ENCODE measurements at regions not wholly inside any gene's neighbourhood (a gene's known extent, or its start where the extent isn't known, plus 50 kb on each side); places are given as distances from the start of the nearest gene placed in this dataset.

DNA sequence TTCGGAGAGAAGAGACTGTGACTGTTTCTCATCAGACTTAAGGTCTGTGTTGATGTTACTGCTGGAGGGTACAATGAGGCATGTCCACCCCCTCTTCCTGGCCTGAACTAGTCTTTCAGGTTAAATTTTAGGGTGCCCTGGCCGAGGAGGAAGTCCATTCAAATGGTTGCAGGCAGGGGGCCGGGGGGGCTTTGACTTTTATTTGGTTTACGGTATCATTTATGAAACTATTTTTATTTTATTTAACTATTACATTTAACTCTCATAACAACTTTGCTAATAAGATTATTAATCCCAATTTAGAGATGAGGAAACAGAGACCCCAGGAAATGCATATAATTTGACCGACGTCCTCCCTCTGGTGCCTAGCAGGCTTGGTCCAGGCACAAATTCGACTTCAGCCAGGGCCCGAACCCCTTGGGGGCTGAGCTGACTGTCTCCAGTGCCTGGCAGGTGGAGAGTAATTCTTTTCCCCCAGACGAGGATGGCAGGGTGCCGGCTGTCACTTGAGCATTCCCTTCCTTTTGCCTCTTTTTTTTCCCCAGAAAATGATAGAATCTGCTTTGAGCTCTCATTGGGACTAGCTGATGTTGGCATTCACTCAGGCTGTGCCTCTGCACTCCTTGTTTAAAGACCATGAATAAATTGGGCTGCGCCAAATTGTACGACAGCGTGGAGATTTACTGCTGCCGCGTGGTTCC is 255.3 kb upstream of the SALL3 start:
- no peak for DNase-seq (ENCODE audit: low read depth in 2 of 2)

DNA sequence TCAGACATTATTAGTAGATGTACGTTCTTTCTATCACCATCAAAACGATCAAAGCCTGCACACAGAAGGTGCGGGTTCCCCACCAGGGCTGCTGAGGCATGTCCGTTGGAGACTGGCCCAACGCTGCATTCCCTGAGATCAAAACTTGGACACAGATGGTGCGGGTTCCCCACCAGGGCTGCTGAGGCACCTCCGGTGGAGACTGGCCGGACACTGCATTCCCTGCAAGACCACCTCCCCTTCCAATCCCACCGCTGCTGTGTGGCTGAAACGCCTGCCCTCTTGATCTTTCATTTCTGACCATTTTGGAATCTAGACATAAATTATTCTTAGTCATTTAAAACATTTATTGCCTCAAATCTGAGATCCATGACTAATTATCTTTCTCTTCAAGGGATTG is 254.2 kb upstream of the SALL3 start:
- DNase-seq (ENCODE audit: low read depth in 2 of 2) = no peak

DNA sequence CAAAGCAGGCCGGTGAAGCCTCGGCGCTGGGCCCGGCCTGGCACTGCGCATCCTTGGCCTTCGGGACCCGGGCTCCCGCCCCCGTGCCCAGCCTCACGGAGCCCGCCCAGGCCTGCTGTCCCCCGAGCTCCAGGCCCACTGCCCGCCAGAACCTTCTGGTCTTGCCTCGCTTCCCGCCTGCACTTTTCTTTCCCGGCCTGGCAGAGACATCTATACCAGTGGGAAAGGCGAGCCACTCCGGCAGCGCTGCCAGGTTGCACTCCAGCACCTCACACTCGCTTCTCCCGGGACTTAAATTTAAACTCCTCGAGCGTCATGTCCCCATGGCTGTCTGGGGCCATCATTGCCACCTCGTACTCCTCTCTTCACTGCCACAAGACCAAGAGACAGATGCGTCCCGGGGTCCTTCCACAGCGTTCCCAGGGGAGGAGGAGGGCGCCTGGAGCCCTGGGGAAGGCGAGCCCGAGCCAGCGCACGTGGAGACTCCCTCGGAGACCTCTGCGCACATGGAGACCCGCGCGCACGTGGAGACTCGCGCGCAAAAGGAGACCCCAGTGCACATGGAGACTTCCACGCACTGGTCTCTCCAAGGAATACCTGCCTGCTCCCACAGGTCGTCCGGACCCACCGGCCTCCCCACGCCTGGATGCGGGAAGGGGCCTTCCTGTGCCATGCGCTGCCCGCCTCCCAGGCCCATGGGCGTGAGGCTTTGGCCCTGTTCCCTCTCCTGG is 253.1 kb upstream of the SALL3 start:
- no peak for DNase-seq (ENCODE audit: low read depth in 2 of 2)

DNA sequence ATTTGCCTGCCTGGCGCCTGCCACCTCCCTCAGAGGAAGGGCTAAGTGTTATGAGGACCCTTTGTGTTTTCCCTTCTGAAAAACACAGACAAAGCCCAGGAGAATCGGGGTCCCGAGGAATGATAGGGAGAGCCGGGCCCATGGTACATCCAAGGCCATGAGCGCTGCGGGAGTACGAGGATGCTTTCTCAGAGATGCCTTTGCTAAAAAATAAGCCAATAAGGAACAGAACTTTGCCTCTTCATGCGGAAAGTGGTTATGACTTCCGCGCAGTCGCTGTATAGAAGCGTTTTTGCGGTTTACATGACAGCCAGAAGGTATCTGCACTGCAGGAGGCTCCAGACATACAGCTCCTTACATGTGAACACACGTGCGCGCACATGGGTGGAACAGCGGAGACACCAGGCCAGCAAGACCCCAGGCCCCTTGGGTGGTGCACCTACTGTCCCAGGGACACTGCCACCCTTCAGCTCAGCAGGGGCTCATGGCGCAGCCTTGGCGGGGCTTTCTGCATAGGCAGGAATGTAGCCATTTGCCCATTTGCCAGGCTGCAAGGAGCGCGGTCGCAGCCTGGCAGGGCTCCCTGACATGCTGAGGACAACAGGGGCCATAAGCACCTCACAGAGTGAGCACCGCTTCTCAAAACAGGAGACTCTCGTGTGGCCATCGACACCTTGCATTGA is 252.4 kb upstream of the SALL3 start:
- no peak for DNase-seq (ENCODE audit: low read depth in 2 of 2)

DNA sequence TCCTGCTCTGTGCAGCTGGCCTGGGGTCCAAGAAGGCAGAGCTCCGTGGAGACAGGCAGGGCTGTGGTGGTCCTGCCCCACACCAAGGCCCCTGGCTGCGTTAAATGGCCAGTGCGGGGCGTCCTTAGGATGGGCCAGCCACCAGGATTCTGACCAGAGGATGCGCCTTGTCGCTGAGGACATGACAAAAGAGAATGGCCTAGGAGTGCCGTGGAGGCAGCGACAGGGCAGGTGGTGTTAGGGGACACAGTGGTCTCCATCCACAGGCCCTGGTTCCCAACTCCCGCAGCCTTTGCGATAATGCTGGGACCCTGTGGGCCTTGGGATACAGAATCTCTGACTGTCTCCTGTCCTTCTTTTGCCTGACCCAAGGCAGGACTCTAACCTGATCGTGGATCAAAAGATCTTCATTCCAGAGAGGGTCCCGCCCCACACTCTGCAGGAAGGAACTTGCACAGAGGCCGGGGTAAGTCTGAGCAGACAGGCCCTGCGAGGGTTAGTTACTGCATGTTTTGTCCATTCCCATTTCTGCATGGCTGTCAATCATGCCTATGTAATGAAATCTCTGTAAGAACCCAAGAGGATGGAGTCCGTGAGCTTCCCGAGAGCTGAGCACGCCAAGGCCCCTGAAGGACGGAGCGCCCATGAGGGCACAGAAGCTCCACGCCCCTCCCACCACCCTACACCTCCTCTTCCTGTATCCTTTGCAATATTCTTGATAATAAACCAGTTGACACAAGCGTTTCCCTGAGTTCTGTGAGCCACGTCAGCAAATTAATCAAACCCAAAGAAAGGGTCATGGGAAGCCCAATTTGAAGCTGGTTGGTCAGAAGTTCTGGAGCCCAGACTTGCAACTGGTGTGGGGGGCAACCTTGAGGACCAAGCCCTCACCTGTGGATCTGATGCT is 251.5 kb upstream of the SALL3 start:
- DNase-seq (ENCODE audit: low read depth in 2 of 2) = no peak

DNA sequence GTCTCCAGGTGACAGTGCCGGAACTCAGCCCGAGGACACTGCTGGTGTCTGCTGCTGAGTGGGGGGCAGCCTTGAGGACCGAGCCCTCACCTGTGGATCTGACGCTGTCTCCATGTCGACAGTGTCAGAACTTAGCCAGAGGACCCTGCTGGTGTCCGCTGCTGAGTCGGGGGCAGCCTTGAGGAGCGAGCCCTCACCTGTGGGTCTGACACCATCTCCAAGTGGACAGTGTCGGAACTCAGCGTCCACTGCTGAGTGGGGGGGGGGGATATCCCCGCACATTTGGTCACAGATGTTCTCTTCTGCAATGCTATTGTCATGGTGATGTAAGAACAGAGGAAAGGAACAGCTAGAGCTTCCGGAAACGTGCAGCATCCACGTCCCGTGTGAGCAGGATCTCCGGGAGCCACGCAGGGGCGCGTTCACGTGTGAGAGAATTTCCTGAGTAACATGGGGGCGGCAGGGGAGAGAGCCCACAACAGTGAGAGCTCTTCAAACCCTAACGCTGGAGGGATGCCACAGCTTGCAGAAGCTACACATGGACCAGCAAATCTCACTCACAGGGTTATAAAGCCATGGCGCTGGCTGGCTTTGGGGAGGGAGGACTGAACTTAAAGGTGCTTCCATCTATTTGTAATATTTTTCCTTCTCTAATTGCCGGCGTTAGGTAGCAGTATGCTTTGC is 250.7 kb upstream of the SALL3 start:
- no peak for DNase-seq (ENCODE audit: low read depth in 2 of 2)

DNA sequence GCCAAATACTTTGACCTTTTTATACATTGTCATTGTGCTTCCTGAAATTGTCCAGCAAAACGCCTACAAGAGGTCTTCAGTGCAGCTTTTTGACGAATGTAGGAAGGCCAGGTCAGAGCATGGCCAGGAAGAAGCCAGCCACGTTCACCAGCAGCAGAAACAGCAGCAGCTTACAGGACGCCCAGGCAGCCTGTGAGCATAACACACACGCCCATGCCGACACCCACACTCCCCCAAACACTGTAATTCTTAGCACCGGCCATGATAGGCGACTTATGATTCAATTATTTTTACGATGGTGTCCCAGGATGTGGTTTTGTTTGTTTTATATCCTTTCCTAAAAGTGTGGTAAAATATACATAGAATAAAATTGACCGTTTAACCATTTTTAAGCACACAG is 249.1 kb upstream of the SALL3 start:
- DNase-seq (ENCODE audit: low read depth in 2 of 2) = no peak

DNA sequence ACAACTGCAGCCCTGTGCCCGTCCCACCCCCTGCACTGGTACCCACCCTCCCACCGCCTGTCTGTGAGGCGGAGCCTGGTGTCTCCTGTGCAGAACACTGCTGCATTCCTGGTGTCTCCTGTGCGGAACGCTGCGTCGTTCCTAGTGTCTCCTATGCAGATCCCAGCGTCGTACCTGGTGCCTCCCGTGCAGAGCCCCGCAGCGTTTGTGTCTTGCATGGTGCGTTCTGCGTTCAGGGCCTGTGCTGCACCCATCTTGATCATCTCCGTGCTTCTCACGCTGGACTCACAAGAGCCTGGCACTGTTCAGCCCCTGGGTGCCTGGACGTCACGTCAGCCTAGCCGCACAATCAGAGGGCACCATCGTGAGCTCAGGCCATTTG is 248.6 kb upstream of the SALL3 start:
- DNase-seq (ENCODE audit: low read depth in 2 of 2) = no peak

DNA sequence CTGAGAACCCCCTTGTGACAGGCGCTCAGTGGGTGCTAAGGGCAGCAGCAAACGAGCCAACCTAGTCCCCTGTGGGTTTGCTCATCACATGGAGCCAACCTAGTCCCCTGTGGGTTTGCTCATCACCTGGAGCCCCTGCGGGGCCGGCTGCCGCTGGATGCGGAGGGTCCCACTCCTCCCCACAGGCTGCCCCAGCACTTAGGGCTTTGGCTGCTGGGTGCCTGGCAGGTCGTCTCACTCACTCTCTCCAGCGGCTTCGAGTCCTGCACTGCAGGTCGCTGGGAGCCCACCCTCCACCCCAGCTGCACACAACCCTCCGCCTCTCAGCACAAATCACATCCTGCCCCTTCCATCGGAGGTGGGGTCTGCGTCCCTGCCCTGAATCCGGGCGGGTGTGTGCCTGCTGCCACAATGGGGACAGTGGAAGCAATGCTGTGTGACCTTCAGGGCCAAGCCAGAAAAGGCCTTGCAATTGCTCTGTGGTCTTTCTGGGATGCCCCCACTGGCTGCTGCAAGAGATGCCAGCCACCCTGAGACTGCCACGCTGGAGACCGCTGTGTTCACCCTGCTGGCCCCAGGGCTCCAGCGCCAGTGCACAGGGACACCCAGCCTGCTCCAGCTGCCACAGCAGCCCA is 248.1 kb upstream of the SALL3 start:
- no peak for DNase-seq (ENCODE audit: low read depth in 2 of 2)

DNA sequence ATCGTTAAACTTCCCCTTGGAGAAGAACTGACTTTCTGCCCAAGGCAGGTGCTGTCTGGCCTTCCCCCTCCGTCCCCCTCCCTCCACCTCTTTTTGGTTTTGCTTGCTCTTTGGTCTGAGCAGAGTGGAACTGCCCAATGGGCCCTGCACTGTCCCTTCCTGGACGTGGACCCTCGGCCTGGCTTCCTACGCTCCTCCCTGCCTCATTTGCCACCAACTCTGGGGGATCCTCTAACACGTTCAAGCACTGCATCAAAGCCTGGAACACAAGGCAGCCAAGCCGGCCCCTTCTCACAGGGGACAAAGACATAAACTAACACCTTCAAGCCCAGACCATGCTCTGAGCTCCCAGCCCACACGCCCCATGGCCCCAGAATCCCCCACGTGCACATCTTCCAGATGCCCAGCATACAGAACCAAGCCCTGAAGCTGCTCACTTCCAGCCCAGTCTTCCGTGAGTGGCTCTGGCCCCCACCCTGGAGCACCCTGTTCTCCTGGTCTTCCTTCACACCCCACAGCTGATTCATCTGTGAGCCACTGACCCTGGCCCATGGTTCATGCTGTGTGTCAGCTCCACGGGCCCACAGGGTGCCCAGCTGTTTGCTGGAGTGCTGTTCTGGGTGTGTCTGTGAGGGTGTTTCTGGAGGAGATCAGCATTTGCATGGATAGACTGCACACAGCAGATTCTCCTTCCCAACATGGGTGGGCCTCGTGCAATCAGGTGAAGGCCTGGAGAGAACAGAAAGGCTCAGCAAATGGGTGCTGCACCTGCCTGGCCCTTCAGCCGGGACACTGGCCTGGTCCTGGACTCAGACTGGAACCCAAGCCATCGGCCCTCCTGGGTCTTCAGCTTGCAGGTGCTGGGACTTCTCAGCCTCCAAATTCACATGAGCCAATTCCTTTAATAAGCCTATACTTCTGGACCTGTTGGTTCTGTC is 247.1 kb upstream of the SALL3 start:
- no peak for DNase-seq (ENCODE audit: low read depth in 2 of 2)

DNA sequence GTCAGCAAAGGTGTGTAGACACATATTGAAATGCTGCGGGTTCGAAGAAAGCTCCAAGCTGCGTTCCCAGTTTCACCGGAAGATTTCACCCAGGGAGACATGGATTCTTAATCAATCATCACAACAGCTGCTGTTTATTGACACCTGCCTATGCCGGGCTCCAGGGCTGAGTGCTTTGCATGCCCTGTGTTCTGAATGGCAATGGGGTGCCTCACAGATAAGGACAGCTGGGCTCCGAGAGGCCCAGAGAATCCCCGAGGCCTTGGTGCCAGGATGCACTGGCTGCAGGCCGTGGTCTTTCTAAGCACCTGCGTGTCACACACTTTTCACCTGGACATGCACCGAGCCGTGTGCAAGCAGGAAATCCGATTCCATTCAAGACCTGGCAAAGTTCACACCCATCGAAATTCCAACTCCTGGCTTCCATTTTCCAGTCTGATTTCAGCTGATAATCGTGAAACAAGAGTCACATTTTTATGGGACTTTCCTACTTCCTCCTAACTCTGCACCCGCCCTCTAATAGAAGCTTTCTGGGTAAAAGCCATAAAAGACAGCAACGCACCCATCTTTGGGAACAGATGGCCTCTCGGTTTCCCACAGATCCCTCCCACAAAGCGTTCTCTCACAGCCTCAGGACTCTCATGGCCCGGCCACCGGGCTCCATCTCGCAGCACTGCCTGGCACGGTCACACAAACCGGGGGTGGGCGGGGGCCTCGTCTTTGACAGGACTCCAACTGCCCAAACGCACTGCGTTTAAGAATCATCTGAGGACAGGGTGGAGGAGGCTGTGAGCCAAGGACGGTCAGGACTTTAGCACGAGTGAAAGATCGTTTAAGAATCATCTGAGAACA is 245.6 kb upstream of the SALL3 start:
- DNase-seq (ENCODE audit: low read depth in 2 of 2) = no peak

DNA sequence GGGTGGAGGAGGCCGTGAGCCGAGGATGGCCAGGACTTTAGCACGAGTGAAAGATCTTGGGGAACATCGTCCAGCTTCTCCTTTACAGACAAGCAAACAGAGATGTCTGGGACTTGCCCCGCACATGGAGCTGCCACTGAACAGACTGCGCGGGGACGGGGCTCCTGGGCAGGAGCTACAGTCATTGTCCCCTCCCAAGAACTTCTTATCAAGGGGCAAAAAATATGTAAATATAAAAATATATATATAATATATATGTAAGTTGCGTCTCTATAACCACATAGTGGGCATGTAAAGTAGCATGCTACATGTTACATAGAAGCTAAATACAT is 245.0 kb upstream of the SALL3 start:
- DNase-seq (ENCODE audit: low read depth in 2 of 2) = no peak

DNA sequence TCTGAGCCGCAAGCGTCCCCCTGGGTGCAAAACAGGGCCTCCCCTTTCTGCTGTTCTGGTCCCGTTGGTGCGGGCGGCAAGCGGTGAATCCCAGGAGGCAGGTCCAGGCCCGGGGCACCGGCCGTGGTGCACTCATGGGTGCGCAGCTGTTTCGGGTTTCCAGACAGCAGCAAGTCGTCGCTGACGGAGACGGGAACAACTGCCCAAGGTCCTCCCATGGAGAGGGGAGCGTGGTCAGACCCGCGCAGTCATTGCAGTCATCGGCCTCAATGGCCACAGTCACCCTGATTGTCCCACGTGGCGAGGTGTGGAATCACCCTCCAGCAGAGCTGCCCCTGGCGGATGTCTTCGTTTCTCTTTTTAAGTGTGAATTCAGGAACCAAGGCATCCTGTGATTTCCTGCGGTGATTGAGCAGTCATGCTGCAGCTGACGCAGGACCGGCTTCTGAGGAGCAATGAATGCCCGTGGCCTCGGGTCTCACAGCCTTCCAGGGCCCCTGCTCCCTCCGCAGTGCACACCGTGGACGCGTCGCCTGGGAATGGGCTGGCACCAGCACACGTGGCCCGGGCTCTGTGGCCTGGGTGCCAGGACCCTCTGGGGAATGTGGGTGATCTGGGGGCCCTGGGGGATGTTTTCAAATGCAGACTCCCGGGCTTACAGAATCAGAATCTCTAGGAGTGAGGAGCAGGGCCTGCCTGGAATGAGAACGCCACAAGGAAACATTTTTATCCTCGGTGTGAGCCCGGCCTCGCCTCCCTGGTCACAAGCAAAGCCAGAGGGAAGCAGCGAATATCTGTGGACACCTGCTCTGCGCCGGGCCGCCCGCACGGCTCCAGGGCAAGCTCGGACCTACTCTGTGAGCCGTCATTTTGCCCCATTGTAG is 244.2 kb upstream of the SALL3 start:
- DNase-seq (ENCODE audit: low read depth in 2 of 2) = no peak

DNA sequence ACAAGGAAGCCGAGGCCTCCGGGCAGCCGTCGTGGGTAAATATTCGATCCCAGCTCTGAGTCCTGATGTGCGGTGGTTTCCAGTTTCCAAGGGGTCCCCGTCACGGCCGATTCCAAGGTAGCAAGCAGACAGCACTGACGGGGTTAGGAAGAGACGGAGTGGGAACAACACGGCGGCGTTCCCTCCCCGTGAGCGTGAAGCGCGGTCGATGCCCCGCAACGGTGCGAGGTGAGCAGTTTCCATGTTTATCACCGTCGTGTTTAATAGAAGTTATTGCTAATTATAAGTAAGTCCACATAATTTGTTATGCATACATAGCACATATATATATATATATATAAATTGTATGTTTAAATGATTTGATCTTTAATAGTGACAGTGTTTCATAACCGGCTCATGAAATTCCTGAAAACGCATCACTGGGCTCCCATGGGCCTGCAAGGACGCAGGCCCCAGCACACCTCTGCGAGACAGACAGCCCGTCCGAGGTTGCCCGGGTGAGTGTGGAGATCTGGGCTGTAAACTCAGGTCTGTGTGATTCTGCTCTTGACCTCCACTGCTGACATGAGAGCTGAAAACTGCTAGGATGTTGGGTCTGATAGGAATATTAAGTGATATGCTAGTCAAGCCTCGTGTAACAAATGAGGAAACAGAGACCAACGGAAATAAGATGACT is 243.5 kb upstream of the SALL3 start:
- no peak for DNase-seq (ENCODE audit: low read depth in 2 of 2)

DNA sequence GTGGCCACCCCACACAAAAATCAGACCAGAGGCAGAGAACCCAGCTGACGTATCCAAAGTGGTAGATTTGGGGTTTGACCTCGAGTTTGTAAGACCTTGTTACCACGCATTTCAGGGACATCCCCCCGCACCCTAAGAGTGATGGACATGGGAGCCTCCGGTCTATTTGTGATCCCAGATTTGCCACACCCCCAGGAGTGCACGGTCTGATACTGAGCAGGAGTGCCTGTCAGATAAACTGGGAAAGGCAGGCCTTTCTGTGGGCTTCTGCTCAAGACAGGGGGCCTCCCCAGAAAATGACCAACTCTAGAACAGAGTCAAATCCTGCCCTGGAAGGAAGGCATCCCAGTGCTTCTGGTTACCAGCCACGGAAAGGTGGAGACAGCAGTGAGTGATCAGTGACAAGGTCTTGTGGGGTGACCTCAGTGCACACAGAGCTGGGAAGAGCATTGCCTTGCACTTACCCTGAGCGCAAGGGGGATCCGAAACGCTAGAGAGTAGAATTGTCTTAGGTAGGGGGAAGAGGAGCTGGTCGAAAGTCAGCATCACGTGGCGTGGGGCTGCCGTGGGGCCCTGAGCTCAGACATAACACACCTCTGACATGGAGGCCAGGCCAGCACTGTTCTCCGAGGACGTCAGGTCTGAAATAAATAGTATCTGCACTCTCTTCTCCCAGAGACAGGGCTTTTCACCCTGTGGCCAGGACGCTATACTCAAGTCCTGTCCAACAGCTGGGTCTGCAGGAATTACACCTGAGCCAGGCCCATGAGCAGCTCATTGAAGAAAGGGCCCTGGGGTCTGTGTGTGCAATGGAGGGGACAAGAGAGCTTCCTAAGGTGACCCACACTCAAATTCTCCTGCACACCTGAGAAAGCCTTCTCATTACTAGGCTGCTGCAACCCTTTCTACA is 242.4 kb upstream of the SALL3 start:
- DNase-seq (ENCODE audit: low read depth in 2 of 2) = no peak

DNA sequence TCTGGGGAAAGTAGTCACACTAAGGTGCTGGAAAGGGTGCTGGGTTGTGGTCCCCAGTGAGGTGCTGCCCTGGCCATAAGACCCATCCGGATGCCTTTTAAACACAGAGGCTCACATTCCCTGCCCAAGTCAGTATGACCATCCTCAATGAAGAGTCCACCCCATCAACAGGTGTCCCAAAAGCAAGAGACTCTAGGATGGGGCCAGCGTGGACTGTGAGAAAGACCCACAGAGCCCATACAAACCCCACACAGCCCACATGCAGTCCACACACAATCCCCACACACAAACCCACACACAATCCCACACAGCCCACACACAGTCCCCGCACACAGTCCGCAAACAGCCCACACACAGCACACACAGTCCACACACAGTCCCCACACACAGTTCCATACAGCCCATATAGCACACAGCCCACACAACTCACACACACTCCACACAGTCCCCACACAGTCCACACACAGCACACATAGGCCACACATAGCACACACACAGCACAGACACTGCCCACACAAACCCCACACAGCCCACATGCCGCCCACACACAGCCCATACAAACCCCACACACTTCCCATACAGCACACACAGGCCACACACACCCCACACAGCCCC is 241.4 kb upstream of the SALL3 start:
- no peak for DNase-seq (ENCODE audit: low read depth in 2 of 2)

Data from stimulated activated CD4-positive, alpha-beta T cell treated with anti-CD3 and anti-CD28 coated beads, Interleukin-12 subunit alpha, Interleukin-12 subunit beta, amount 100 ng/mL, for 24 hours (primary cell).